Brain microvascular endothelial cell (primary cell): ENCODE measurements at regions not wholly inside any gene's neighbourhood (a gene's known extent, or its start where the extent isn't known, plus 50 kb on each side); places are given as distances from the start of the nearest gene placed in this dataset.
"Not testable (repeated sequence)": the region's sequence is repeated elsewhere in the genome, so short reads cannot be mapped to it uniquely, and the experiment has no call there.

Experiments used
- DNase-seq: peaks from one replicate; pipeline ENCODE4 v3.0.0-alpha.2; 2020
- H3K27ac ChIP-seq: fragments of 250-450 bp; sonication (Bioruptor Pico); 2 replicates; pipeline ENCODE4 v1.5.1; 2020; ENCODE audit warnings: mild to moderate bottlenecking, moderate library complexity
- H3K27me3 ChIP-seq: fragments of 250-450 bp; sonication (Bioruptor Pico); replicated peaks from 2 replicates; pipeline ENCODE4 v1.5.1; 2020; ENCODE audit warnings: mild to moderate bottlenecking
- H3K36me3 ChIP-seq: fragments of 250-450 bp; sonication (Bioruptor Pico); replicated peaks from 2 replicates; pipeline ENCODE4 v1.5.1; 2020; ENCODE audit warnings: mild to moderate bottlenecking
- H3K4me3 ChIP-seq: 2 replicates; pipeline ENCODE4 v1.5.1; 2011; ENCODE audit warnings: low read depth, mild to moderate bottlenecking, control low read depth, low read length, moderate library complexity
- in situ Hi-C: cut with HindIII; loops from 2 replicates; pipeline ENCODE4 v1.10.0; 2017; ENCODE audit warnings: low sequenced_read_pairs, low pct_ligation_motif_present
- TF ChIP-seq, protein P1 (sequence below): IDR thresholded peaks from 2 replicates; pipeline ENCODE4 v1.5.1; 2011; ENCODE audit warnings: low read depth, mild to moderate bottlenecking, moderate library complexity, low read length, control low read depth, inconsistent platforms; ENCODE audit errors: missing control alignments

DNA sequence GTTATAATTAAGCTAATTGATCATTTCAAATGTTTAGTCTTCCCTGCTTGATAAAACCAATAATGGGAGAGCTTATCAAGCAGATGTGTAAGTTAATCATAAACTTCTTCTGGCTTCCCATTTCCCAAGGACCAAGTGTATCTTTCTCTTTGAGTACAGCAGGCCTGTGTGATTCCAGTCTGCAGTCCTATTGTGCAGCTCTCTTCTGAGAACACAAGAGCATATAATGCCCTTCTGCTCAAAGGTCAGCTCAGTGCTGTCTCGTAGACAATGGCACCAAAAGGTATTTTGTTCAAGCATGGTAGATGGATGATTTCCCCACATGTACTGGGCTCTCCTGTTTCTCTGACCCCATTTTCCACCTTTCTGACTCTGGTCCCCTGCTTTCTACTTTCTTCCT, 101.8 kb upstream of the DYRK2 start:
- Histone ChIP-seq H3K27me3 (no peaks in the 10 kb centered on the region), H3K36me3 (no peaks in the 10 kb centered on the region), H3K4me3 (no peak overlapping the region), H3K27ac (no peak overlapping the region)
- in situ Hi-C loops, result no loop called here
- DNase-seq, result no peak
- TF ChIP-seq, protein P1, sequence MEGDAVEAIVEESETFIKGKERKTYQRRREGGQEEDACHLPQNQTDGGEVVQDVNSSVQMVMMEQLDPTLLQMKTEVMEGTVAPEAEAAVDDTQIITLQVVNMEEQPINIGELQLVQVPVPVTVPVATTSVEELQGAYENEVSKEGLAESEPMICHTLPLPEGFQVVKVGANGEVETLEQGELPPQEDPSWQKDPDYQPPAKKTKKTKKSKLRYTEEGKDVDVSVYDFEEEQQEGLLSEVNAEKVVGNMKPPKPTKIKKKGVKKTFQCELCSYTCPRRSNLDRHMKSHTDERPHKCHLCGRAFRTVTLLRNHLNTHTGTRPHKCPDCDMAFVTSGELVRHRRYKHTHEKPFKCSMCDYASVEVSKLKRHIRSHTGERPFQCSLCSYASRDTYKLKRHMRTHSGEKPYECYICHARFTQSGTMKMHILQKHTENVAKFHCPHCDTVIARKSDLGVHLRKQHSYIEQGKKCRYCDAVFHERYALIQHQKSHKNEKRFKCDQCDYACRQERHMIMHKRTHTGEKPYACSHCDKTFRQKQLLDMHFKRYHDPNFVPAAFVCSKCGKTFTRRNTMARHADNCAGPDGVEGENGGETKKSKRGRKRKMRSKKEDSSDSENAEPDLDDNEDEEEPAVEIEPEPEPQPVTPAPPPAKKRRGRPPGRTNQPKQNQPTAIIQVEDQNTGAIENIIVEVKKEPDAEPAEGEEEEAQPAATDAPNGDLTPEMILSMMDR, result no peak

DNA sequence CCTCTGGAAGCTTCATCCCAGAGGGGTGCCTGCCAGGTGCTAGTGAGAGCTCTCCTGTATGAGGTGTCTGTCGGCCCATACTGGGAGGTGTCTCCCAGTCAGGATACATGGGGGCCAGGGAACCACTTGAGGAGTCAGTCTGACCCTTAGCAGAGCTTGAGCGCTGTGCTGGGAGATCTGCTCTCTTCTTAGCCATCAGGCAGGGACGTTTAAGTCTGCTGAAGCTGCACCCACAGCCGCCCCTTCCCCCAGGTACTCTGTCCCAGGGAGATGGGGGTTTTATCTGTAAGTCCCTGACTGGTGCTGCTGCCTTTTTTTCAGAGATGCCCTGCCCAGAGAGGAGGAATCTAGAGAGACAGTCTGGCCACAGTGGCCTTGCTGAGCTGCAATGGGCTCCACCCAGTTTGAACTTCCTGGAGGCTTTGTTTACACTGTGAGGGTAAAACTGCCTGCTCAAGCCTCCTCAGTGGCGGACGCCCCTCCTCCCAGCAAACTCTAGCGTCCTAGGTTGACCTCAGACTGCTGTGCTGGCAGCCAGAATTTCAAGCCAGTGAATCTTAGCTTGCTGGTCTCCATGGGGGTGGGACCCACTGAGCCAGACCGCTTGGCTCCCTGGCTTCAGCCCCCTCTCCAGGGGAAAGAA, 93.3 kb upstream of the DYRK2 start:
- H3K36me3 ChIP-seq, in situ Hi-C loops, H3K27ac ChIP-seq, DNase-seq, H3K4me3 ChIP-seq, H3K27me3 ChIP-seq: not testable (repeated sequence)

DNA sequence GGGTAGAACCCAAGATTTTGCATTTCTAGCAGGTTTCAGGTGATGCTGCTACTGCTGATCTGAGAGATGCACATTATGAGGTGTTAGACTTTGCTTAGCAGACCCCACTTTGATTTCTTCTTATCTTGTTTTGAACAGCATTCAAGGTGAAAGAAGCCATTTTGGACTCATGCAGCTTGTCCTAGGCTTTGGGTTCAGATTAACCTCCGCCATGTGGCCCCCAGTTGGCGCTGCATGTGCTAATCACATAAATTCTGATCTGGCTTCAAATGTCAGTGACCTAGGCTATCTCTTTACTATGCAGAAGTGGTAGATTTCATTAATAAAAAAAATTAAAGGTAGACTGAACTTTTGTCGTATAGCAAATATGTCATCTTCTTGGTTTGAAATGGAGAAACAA, 89.8 kb upstream of the DYRK2 start:
- Histone ChIP-seq H3K36me3 (no peaks in the 10 kb centered on the region), H3K27me3 (no peaks in the 10 kb centered on the region), H3K27ac (no peak overlapping the region), H3K4me3 (no peak overlapping the region)
- in situ Hi-C loops, result no loop called here
- DNase-seq, result no peak
- TF ChIP-seq, protein P1, result no peak

DNA sequence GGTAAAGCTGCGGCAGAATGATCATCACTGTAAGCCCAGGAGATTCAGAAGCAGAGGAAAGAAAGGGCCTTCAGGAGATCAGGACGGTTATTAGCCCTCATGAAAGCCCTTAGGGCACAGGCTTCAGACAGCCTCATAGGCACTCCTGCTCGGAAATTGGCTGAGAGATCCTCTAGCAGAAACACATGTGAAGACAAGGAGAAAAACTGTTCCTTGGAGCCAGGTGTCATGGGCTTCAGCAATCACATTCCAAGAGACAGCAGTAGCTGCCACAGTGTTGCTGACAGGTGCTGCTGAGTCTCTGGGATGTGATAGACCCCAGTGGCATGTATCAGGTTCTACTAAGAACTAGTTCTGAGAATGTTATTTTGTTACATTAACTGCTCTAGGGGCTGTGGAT, 88.8 kb upstream of the DYRK2 start:
- Histone ChIP-seq H3K36me3 (no peaks in the 10 kb centered on the region), H3K4me3 (no peak overlapping the region), H3K27me3 (no peaks in the 10 kb centered on the region), H3K27ac (no peak overlapping the region)
- in situ Hi-C loops, result no loop called here
- TF ChIP-seq, protein P1, result no peak
- DNase-seq, result no peak

DNA sequence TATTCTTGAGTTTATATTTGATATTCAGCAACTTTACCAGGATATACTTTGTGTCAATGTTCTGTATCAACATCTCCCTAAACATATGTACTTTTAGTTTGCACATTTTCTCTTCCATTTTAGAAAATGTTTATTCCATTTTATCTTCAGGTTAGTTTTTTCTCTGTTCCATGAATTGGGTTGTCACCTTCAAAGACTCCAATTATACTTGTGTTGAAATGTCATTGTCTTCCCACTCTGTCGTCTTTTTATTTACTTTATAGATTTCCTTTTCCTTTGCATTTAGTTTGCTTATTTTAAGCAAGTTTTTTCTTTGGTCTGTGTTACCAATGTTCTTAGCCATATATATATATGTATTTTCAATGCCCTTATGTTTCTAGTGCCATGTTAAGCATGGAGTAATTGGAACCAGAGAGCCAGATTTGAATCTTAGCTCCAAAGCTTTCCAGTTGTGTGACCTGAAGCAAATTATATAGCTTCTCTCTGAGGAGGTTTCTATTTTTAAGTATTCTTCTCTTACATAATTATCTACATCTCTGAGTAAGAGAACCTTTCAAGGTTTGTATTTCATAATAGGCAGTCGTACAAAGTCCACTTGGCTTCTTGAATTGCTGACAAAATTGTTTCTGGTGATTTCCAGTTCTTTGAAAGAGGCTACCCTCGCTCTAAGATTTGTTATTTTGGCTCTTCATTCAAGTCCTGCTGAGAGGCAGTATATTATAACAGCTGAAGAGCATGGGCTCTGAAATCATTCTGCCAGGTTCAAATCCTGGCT, 85.8 kb upstream of the DYRK2 start:
- TF ChIP-seq, protein P1, result no peak
- H3K27me3 ChIP-seq, result no peaks in the 10 kb centered on the region
- H3K36me3 ChIP-seq, result no peaks in the 10 kb centered on the region
- no peak overlapping the region for H3K27ac ChIP-seq
- in situ Hi-C loops, result no loop called here
- DNase-seq, result no peak
- H3K4me3 ChIP-seq, result no peak overlapping the region

DNA sequence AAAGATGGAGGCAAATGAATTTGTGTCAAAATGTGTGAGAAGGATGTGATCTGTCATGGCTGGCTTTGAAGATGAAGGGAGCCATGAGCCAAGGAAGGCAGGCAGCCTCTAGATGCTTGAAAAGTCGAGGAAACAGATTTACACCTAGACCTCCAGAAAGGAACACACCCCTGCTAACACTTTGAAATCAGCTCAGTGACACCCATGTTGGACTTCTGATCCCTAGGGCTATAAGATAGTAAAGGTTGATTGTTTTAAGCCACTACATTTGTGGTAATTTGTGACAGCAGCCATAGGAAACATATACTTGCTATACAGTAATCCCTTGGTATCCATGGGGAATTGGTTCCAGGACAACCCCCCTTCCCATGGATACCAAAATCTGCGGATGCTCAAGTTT, 80.5 kb upstream of the DYRK2 start:
- Histone ChIP-seq H3K27me3 (no peaks in the 10 kb centered on the region), H3K36me3 (no peaks in the 10 kb centered on the region), H3K4me3 (no peak overlapping the region), H3K27ac (no peak overlapping the region)
- TF ChIP-seq, protein P1, result no peak
- in situ Hi-C loops, result no loop called here
- DNase-seq, result no peak
